Pancreas (tissue), 10 donors: ENCODE measurements at regions not wholly inside any gene's neighbourhood (a gene's known extent, or its start where the extent isn't known, plus 50 kb on each side); places are given as distances from the start of the nearest gene placed in this dataset.

Experiments used
- ATAC-seq, 4 donors: fragments of 200-7000 bp; cut with Tn5 transposase; one replicate each; pipeline versions ENCODE4 v1.8.0 to v1.9.1; 2020; ENCODE audit warnings: mild to moderate bottlenecking in 4 of 4, moderate library complexity in 4 of 4
- DNase-seq, 6 donors: peaks; one replicate each; pipeline ENCODE4 v3.0.0-alpha.2; 2020
- FAIRE-seq: peaks from 2 replicates; lab custom pipeline; 2012; peaks lifted over from hg19 to GRCh38; lab: Jason Lieb, UNC
- H3K27ac ChIP-seq, 4 donors: fragments of 200-600 bp; sonication (generic); 1 replicate in 3 of 4; 2 replicates in 1 of 4; pipeline versions ENCODE4 v1.5.0 to v1.8.0; 2020
- H3K27me3 ChIP-seq, 4 donors: fragments of 200-600 bp; one replicate each; pipeline ENCODE4 v1.8.0; 2021
- H3K36me3 ChIP-seq, 3 donors: fragments of 200-600 bp; sonication (generic) in 1 of 3; one replicate each; pipeline versions ENCODE4 v1.5.0 to v1.8.0; 2020 to 2021
- H3K4me1 ChIP-seq, 3 donors: fragments of 200-600 bp; one replicate each; pipeline ENCODE4 v1.8.0; 2021
- H3K4me3 ChIP-seq, 4 donors: fragments of 200-600 bp; sonication (generic) in 2 of 4; one replicate each; pipeline versions ENCODE4 v1.5.0 to v1.8.0; 2020 to 2021
- H3K9me3 ChIP-seq, 4 donors: fragments of 200-600 bp; one replicate each; pipeline ENCODE4 v1.8.0; 2021
- CTCF ChIP-seq, 4 donors: fragments of 200-600 bp; sonication (generic) in 3 of 4; IDR thresholded peaks; one replicate each; pipeline versions ENCODE4 v1.5.0 to v1.8.0; 2021; ENCODE audit warnings: antibody characterized with exemption in 4 of 4
- WGBS, 2 donors: extraction: QIAGEN DNeasy Blood & Tissue Kit; methylation state at CpG; one replicate each; pipeline ENCODE4 v1.1.7; 2013; 5-methylcytosine and 5-hydroxymethylcytosine counted together
- intact Hi-C, 3 donors: fragments of 100-400 bp; cut with DNase I; formaldehyde crosslinking; loops; one replicate each; pipeline versions ENCODE4 v1.11.1 to v1.14.2; 2022
- donor health status: healthy with polysubstance abuse.
- donor health status: DM: no; HTN: no; CAD: no; lungs with moderate emphysema.
- donor health status: DM: no; HTN: no; CAD: no.
- donor health status: control.
- donor health status: control.
- donor health status: Bipolar disorder and iron deficiency.
- donor health status: DM: yes; HTN: yes; CAD: no.
- donor health status: DM: no; HTN: no; CAD: no.
- donor health status: DM: no; HTN: no; CAD: no.
- donor health status: DM: yes; HTN: yes; CAD: no.

DNA sequence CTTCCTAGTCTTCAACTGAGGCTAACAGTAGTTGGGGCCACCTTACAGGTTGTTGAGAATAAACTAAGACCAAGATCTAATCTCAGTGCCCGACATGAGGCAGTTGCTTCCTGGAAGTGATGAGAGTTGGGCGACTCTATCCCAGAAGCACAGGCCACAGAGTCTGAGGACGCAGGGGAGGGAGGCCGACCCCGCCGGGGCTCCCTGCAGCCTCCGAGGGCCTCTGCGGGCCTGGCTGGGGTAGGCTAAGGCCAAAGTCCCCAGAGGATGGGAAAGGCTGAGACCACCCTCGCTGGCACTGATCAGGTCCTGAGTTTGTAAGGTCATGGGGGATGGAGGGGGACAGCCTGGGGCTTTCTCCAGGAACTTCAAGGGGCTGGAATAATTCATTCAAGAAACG lies 74.0 kb downstream of the ENGASE start:
- DNase-seq (no peak), FAIRE-seq (no peak), ATAC-seq (no peak)
- Histone ChIP-seq H3K4me1 (no peaks in the 10 kb centered on the region), H3K9me3 (no peaks in the 10 kb centered on the region), H3K36me3 (no peaks in the 10 kb centered on the region), H3K4me3 (no peak overlapping the region), H3K27me3 (no peaks in the 10 kb centered on the region), H3K27ac (no peak overlapping the region)
- intact Hi-C loops, result no loop called here
- WGBS, 2 donors, result 71 to 72% methylated on average over 10 of the region's 10 CpGs
- TF ChIP-seq CTCF (IDR thresholded peaks at IDR 0.05), result no peak

- Histone ChIP-seq H3K27ac (no peak overlapping the region), H3K9me3 (no peaks in the 10 kb centered on the region), H3K27me3 (no peaks in the 10 kb centered on the region), H3K36me3 (no peaks in the 10 kb centered on the region), H3K4me3 (no peak overlapping the region), H3K4me1 (no peaks in the 10 kb centered on the region)
- no peak for ATAC-seq
- no peak for TF ChIP-seq CTCF (IDR thresholded peaks at IDR 0.05)
- no peak for DNase-seq
- no peak for FAIRE-seq
- intact Hi-C loops, result no loop called here
- WGBS, 2 donors, result 68 to 75% methylated on average over 19 of the region's 19 CpGs
These were observed 73.3 kb downstream of the ENGASE start for GRCh38 chr17:79147746-79148506.

GRCh38 chr17:79146562-79146961 lies 71.9 kb downstream of the ENGASE start:
- no peak for FAIRE-seq
- ATAC-seq, result no peak
- TF ChIP-seq CTCF (IDR thresholded peaks at IDR 0.05), result no peak
- intact Hi-C loops, result no loop called here
- Histone ChIP-seq H3K9me3 (no peaks in the 10 kb centered on the region), H3K27me3 (no peaks in the 10 kb centered on the region), H3K27ac (no peak overlapping the region), H3K4me1 (no peaks in the 10 kb centered on the region), H3K36me3 (no peaks in the 10 kb centered on the region), H3K4me3 (no peak overlapping the region)
- WGBS, 2 donors, result 34 to 37% methylated on average over 5 of the region's 5 CpGs
- no peak for DNase-seq

DNA sequence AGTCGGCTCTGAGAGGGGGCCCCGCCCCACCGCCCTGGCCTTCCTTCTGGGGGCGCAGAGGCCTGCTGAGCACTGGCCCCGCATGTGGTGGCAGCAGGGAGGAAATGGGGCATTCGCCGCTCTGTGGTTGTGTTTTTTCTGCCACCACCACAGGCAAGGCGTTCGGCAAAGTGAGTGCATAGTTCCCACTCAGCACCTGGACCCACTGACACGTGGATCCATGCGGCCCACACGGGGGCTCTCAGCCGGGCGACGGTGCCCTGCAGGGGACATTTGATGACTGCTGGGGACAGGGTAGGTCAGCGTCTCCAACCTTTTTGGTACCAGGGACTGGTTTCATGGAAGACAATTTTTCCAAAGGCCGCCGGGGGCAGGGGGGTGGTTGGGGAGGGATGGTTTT lies 70.9 kb downstream of the ENGASE start:
- no peaks in the 10 kb centered on the region for H3K9me3 ChIP-seq
- H3K27me3 ChIP-seq, result no peaks in the 10 kb centered on the region

More for the DNA sequence above, 70.9 kb downstream of the ENGASE start:
- DNase-seq, result no peak
- H3K4me1 ChIP-seq, result no peaks in the 10 kb centered on the region
- no peak for ATAC-seq
- H3K4me3 ChIP-seq, result no peak overlapping the region
- WGBS, 2 donors, result 65 to 83% methylated on average over 18 of the region's 18 CpGs
- intact Hi-C loops, result no loop called here
- TF ChIP-seq CTCF (IDR thresholded peaks at IDR 0.05), result no peak
- FAIRE-seq, result no peak
- no peak overlapping the region for H3K27ac ChIP-seq
- H3K36me3 ChIP-seq, result no peaks in the 10 kb centered on the region
